Activated T-helper 2 cell treated with anti-CD3 and anti-CD28 coated beads, Interferon-gamma antibody, Interleukin-2, Interleukin-4, amounts not matched to agents 10 μg/mL and 5 μg/mL and 100 μg/mL, durations not matched to agents 14 hours and 24 hours and 36 hours (primary cell): ENCODE measurements at regions not wholly inside any gene's neighbourhood (a gene's known extent, or its start where the extent isn't known, plus 50 kb on each side); places are given as distances from the start of the nearest gene placed in this dataset.

Source experiments
- DNase-seq: peaks from one replicate; pipeline ENCODE4 v3.0.0; 2021; ENCODE audit warnings: low spot score
- H3K27ac Mint-ChIP-seq: one replicate; pipeline ENCODE4 v1.8.0; 2021; ENCODE audit warnings: mixed read lengths
- H3K27me3 Mint-ChIP-seq: one replicate; pipeline ENCODE4 v1.8.0; 2021; ENCODE audit warnings: low read depth, mixed read lengths
- H3K36me3 Mint-ChIP-seq: one replicate; pipeline ENCODE4 v1.8.0; 2021; ENCODE audit warnings: low read depth, mixed read lengths
- H3K4me1 Mint-ChIP-seq: one replicate; pipeline ENCODE4 v1.8.0; 2021; ENCODE audit warnings: low read depth, mixed read lengths
- H3K4me3 Mint-ChIP-seq: one replicate; pipeline ENCODE4 v1.8.0; 2021; ENCODE audit warnings: low read depth, mild to moderate bottlenecking, moderate library complexity, mixed read lengths
- H3K9me3 Mint-ChIP-seq: one replicate; pipeline ENCODE4 v1.8.0; 2021; ENCODE audit warnings: mixed read lengths
- intact Hi-C: fragments of 100-400 bp; cut with micrococcal nuclease; formaldehyde crosslinking; loops from one replicate; pipeline ENCODE4 v1.15.1; 2023

- intact Hi-C loops, result no loop called here
- H3K27me3 Mint-ChIP-seq, result no peaks in the 10 kb centered on the region
- no peak overlapping the region for H3K4me3 Mint-ChIP-seq
- no peak overlapping the region for H3K27ac Mint-ChIP-seq
- H3K36me3 Mint-ChIP-seq, result no peaks in the 10 kb centered on the region
- no peaks in the 10 kb centered on the region for H3K4me1 Mint-ChIP-seq
- DNase-seq, result no peak
- H3K9me3 Mint-ChIP-seq, result no peaks in the 10 kb centered on the region
Measured at GRCh38 chr22:49636649-49637048, 191.0 kb downstream of the BRD1 start.

DNA sequence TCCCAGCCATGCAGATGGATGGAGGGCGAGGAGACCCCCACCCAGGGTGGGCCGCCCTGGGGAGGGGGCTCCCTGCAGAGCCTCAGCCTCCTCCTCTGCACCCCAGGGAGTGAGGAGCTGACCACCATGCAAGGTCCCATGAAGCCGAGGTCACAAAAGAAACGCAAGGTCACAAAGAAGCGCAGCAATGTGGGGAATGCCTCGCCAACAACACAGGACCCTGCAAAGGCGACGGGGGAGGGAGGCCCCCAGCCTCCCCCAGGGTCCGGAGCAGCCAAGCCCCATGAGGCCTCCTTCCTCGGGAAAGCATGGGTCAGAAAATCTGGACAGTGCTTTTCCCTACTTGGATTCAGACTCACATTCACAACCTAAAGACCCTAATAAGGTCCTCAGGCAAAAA lies 191.5 kb downstream of the BRD1 start:
- DNase-seq, result no peak
- intact Hi-C loops, result no loop called here
- Mint-ChIP-seq H3K27ac (no peak overlapping the region), H3K9me3 (no peaks in the 10 kb centered on the region), H3K36me3 (no peaks in the 10 kb centered on the region), H3K27me3 (no peaks in the 10 kb centered on the region), H3K4me3 (no peak overlapping the region), H3K4me1 (no peaks in the 10 kb centered on the region)

GRCh38 chr22:49634006-49634772 lies 193.5 kb downstream of the BRD1 start:
- intact Hi-C loops, result no loop called here
- no peaks in the 10 kb centered on the region for H3K4me1 Mint-ChIP-seq

GRCh38 chr22:49633010-49633324 lies 194.7 kb downstream of the BRD1 start:
- H3K27ac Mint-ChIP-seq, result no peak overlapping the region
- H3K4me1 Mint-ChIP-seq, result no peaks in the 10 kb centered on the region
- no peak for DNase-seq
- H3K27me3 Mint-ChIP-seq, result no peaks in the 10 kb centered on the region
- H3K9me3 Mint-ChIP-seq, result no peaks in the 10 kb centered on the region
- no peak overlapping the region for H3K4me3 Mint-ChIP-seq
- intact Hi-C loops, result no loop called here
- H3K36me3 Mint-ChIP-seq, result no peaks in the 10 kb centered on the region

More at GRCh38 chr22:49634006-49634772, 193.5 kb downstream of the BRD1 start:
- H3K27me3 Mint-ChIP-seq, result no peaks in the 10 kb centered on the region
- H3K9me3 Mint-ChIP-seq, result no peaks in the 10 kb centered on the region
- no peak overlapping the region for H3K27ac Mint-ChIP-seq
- H3K36me3 Mint-ChIP-seq, result no peaks in the 10 kb centered on the region
- no peak overlapping the region for H3K4me3 Mint-ChIP-seq
- DNase-seq, result no peak

DNA sequence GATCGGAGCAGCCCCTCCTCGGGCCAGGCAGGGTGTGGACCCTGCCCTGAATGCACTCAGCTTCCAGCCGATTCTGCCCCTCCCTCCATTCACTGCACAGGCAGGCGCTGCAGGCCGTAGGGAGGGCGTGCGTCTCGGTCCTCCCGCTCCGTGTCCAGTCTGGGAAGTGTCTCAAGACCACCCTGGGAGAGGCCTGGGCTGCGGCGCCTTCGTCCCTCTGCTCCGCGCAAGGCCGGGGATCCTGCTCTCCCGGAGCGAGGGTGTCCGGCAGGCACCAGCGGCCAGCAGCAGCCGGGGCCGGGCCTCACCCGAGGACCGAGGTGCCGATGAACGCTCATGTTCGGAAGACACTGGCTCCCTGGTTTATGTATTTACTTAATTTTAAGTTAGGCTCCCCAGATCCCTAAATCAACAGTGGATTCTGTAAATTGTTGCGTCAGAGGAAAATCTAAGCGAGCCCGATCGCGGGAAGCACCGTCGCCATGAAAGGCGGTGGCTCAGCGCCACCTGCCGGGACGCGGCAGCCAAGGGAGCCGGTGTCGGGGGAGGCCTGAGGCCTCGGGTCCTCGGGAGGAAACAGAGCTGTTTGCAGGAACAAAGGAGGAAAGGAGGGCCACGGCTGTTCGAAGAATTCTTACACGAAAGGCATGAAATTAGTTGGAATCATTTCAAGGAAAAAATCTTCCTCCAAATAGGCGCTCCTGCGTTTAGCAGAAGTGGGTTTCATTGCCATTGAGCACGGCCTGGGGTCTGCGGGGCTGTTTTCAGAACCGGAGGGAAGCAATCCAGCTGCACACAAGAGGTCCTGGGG lies 195.3 kb downstream of the BRD1 start:
- H3K4me1 Mint-ChIP-seq, result no peaks in the 10 kb centered on the region

GRCh38 chr22:49630448-49630946 lies 197.2 kb downstream of the BRD1 start:
- no peak for DNase-seq
- no peaks in the 10 kb centered on the region for H3K4me1 Mint-ChIP-seq

More for the DNA sequence above, 195.3 kb downstream of the BRD1 start:
- Mint-ChIP-seq H3K9me3 (no peaks in the 10 kb centered on the region), H3K4me3 (no peak overlapping the region), H3K36me3 (no peaks in the 10 kb centered on the region), H3K27me3 (no peaks in the 10 kb centered on the region), H3K27ac (no peak overlapping the region)
- intact Hi-C loops, result no loop called here
- DNase-seq, result no peak

DNA sequence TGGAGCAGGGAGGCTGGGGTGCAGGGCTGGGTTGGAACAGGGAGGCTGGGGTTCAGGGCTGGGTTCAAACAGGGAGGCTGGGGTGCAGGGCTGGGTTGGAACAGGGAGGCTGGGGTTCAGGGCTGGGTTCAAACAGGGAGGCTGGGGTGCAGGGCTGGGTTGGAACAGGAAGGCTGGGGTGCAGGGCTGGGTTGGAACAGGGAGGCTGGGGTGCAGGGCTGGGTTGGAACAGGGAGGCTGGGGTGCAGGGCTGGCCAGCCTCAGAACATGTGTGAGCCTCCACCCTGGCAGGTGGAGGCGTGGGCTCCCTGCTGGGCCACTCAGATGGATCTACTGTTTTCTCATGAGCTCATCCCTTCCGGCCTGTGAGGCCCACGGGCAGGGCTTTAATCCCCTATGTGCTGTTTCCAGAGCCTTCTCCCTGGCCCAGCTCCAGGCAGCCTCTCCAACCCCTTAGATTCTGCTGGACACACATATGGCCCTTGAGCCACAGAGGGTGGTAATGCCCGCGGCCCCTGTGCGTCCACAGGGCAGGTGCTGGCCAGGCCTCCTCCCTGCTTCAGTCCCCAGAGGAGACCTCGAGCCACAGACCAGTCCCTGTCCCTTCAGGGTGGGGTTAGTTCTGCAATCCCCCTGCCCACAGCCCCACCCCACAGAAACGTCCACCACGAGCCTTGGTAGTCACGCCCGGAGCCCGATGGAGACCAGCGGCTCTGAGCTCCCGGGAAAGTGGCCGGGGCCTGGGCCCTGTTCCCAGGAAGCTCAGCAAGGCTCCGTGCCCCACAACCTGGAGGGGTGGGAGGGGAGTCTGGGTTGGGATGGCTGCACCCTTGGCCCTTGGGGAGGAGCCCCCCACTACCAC lies 197.9 kb downstream of the BRD1 start:
- Mint-ChIP-seq H3K36me3 (no peaks in the 10 kb centered on the region), H3K9me3 (no peaks in the 10 kb centered on the region), H3K27ac (no peak overlapping the region), H3K4me3 (no peak overlapping the region), H3K4me1 (no peaks in the 10 kb centered on the region), H3K27me3 (no peaks in the 10 kb centered on the region)
- intact Hi-C loops, result no loop called here
- no peak for DNase-seq

More at GRCh38 chr22:49630448-49630946, 197.2 kb downstream of the BRD1 start:
- Mint-ChIP-seq H3K4me3 (no peak overlapping the region), H3K27ac (no peak overlapping the region), H3K9me3 (no peaks in the 10 kb centered on the region), H3K27me3 (no peaks in the 10 kb centered on the region), H3K36me3 (no peaks in the 10 kb centered on the region)
- intact Hi-C loops, result no loop called here

DNA sequence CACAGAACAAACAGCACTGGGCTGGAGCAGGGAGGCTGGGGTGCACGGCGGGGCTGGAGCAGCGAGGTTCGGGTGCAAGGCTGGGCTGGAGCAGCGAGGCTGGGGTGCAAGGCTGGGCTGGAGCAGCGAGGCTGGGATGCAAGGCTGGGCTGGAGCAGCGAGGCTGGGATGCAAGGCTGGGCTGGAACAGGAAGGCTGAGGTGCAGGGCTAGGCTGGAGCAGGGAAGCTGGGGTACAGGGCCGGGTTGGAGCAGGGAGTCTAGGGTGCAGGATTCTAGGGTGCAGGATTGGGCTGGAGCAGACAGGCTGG lies 198.5 kb downstream of the BRD1 start:
- Mint-ChIP-seq H3K9me3 (no peaks in the 10 kb centered on the region), H3K4me1 (no peaks in the 10 kb centered on the region), H3K4me3 (no peak overlapping the region), H3K36me3 (no peaks in the 10 kb centered on the region), H3K27ac (no peak overlapping the region), H3K27me3 (no peaks in the 10 kb centered on the region)
- intact Hi-C loops, result no loop called here
- no peak for DNase-seq

- H3K36me3 Mint-ChIP-seq, result no peaks in the 10 kb centered on the region
- H3K27ac Mint-ChIP-seq, result no peak overlapping the region
- no peaks in the 10 kb centered on the region for H3K9me3 Mint-ChIP-seq
- no peak for DNase-seq
- intact Hi-C loops, result no loop called here
- no peaks in the 10 kb centered on the region for H3K4me1 Mint-ChIP-seq
- no peak overlapping the region for H3K4me3 Mint-ChIP-seq
- no peaks in the 10 kb centered on the region for H3K27me3 Mint-ChIP-seq
Measured at GRCh38 chr22:49628391-49629260, 199.0 kb downstream of the BRD1 start.

DNA sequence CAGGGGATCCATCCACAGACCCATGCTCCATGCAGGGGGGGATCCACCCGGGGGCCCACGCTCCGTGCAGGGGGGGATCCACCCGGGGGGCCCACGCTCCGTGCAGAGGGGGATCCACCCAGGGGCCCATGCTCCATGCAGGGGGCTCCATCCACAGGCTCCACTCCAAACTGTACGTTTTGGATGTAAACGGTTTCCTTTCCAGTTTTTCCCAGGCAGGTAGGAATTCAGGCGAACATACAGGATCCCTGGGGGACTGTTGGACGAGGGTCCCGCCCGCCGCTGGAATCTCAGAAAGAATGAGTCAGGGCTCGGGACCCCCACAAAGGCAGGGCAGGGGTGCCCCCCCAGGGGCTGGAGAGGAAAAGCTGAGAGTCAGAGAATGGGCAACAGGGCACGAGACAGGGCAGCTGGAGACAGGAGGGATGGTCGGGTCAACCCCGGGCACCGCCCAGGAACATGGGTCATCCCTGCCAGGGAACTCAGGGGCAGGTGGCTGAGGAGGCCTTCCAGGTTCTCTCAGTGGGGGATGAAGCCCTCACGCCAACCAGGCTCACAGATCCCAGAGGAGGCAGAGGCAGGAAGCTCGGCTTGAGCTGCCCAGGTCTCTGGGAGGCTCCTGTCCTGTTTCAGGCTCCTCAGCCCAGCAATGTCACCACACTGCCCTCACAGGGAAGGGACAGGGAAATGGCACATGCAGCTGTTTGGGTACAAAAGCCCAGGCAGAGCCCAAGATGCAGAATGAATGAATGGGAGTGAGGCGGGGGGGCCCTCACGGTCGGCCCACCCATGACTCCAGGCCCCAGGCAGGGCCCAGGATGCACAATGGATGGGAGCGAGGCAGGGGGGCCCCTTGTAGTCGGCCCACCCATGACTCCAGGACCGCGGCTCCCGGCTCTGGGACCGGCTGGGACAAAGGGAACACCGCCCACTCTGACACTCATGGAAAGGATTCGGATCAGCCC lies 200.2 kb downstream of the BRD1 start:
- Mint-ChIP-seq H3K36me3 (no peaks in the 10 kb centered on the region), H3K9me3 (no peaks in the 10 kb centered on the region), H3K4me3 (no peak overlapping the region), H3K27me3 (no peaks in the 10 kb centered on the region), H3K27ac (no peak overlapping the region), H3K4me1 (no peaks in the 10 kb centered on the region)
- DNase-seq, result no peak
- intact Hi-C loops, result no loop called here

- Mint-ChIP-seq H3K36me3 (no peaks in the 10 kb centered on the region), H3K9me3 (no peaks in the 10 kb centered on the region), H3K27me3 (no peaks in the 10 kb centered on the region), H3K4me3 (no peak overlapping the region), H3K4me1 (no peaks in the 10 kb centered on the region), H3K27ac (no peak overlapping the region)
- intact Hi-C loops, result no loop called here
- no peak for DNase-seq
Measured at GRCh38 chr22:49626361-49627216, 201.1 kb downstream of the BRD1 start.
